SK-N-MC (cell line): ENCODE measurements at regions not wholly inside any gene's neighbourhood (a gene's known extent, or its start where the extent isn't known, plus 50 kb on each side); places are given as distances from the start of the nearest gene placed in this dataset.

Source experiments
- EZH2 ChIP-seq: fragments of 200-600 bp; sonication (generic); IDR thresholded peaks from one replicate; pipeline ENCODE4 v1.6.1; 2017; ENCODE audit warnings: antibody characterized with exemption
- POLR2AphosphoS5 ChIP-seq: IDR thresholded peaks from 2 replicates; pipeline ENCODE4 v1.6.1; 2012; ENCODE audit warnings: mild to moderate bottlenecking, low read depth, low read length, borderline replicate concordance

- TF ChIP-seq POLR2AphosphoS5 (no peak), EZH2 (no peak)
Observed at GRCh38 chr12:85580562-85581168, 255.5 kb downstream of the RASSF9 start.
